GM19395 (cell line): ENCODE measurements at regions not wholly inside any gene's neighbourhood (a gene's known extent, or its start where the extent isn't known, plus 50 kb on each side); places are given as distances from the start of the nearest gene placed in this dataset.
A peak's percentile ranks its signal among the peaks of the same experiment; 100 is the strongest.
"Not testable (repeated sequence)": the region's sequence is repeated elsewhere in the genome, so short reads cannot be mapped to it uniquely, and the experiment has no call there.

Experiments used
- ATAC-seq: cut with Tn5 transposase; IDR thresholded peaks from one replicate; pipeline ENCODE4 v1.9.1; 2021; ENCODE audit warnings: mild to moderate bottlenecking, moderate library complexity; ENCODE audit not compliant: unreplicated experiment

DNA sequence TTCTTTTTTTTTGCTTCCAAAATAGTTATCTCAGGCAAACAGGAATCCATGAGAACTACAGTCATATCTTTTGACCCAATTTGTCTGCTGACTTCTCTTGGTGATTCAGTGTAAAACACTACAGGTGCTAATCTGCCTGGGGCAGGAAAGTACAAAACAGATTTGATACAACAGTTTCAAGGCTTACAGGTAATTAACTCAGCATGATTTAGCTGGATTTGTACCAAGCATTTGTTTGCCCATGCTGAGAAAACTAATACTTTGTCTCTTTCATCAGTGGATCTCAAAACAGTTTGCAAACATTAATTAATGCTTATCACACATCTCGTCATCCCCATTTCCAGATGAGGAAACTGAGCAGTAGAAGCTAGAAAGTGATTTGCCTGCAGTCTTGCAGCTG lies 312.5 kb upstream of the SEMA6A start:
- ATAC-seq: no peak

DNA sequence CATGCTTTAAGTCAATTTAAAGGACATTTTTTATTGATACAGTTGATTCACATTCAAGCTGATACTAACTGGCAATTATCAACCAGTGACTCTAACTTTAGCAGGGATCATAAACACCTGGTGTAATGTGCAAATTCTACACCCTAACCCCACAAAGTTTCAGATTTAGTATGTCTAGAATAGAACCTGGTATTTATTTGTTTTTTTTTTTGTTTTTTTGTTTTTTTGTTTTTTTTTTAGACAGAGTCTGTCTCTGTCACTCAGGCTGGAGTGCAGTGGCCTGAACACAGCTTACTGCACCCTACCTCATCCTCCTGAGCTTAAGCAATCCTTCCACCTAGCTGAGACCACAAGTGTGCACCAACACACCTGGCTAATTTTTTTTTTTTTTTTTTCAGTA lies 311.2 kb upstream of the SEMA6A start:
- peak; percentile 54 for ATAC-seq

DNA sequence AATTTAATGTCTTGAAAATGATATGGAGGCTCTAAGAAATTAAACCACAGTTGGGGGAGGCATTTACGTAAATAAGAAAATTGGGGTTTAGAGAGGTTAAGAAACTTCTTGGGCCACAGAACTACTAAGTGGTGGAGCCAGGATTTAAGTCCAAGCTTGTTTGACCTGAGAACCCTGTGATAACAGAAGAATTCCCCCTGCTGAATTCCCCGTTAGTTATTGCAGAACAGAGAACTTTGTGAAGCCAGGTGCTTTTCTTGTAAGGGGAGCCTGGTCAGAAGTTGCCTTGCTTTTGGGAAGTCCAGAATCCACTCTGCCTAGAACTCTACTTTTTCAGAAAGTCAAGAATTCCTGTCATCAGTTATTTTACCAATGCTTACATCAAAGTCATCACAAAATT lies 309.3 kb upstream of the SEMA6A start:
- ATAC-seq: no peak

DNA sequence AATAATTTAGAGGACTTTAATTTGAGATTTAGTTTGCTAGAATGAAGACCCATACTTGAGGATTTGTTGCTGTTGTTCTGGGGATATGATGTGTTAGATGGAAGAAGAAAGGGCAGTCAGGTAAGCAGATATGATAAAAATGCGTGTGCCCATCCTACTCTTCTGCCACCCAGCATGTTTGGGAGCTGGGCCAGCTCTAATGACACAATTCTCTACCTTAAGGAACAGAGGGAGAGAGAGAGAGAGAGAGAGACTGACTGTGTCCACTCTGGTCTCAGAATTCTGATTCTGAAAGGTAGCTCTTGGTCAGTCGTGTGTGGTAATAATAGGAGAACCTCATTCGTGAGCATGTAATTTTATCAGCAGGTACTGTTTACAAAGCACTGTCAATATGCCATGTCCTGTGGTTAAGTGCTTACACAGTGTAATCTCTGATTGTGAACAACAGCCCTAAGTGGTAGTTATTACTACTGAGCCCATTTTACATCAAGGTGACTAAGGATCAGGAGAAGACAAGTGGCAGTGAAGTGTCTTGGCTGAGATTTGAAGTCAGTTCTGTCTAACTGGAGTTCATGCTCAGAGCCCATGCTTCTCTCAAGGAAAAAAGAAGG lies 307.4 kb upstream of the SEMA6A start:
- no peak for ATAC-seq

DNA sequence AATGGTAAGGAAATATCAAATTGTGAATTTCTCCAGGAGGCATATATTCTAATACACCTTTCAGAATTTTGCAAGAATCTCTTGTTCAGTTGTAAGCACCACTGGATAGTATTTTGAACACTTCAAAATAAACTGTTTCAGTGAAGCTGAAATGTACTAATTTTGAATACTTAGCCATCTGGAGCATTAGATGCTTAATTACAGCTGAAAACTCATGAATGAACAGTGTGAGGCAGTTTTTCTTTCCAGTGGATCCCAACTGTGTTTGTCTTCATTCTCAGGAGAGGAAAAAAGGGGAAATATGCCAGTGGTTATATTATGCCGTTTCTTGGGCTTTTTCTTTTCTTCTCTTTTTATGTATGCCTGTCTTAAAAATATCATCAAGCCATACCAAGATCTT lies 306.0 kb upstream of the SEMA6A start:
- ATAC-seq: no peak

DNA sequence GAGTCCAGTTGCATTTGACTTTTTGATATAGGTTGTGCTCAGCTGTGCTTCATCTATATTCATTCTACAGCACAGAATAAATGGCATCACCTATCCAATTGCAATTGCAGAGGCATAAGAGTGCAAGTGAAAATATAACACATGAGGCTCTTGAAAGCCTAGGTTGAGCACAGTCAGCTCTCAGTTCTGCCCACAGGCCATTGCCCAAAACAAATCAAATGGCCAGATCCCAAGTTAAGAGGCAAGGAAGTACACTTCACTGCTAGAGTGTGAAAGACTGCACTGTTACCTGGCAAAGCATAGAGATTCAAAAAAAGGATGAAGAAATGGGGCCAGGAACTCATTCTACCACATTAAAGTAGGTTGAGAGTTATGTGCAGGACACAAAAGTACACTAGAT lies 305.5 kb upstream of the SEMA6A start:
- ATAC-seq: no peak

DNA sequence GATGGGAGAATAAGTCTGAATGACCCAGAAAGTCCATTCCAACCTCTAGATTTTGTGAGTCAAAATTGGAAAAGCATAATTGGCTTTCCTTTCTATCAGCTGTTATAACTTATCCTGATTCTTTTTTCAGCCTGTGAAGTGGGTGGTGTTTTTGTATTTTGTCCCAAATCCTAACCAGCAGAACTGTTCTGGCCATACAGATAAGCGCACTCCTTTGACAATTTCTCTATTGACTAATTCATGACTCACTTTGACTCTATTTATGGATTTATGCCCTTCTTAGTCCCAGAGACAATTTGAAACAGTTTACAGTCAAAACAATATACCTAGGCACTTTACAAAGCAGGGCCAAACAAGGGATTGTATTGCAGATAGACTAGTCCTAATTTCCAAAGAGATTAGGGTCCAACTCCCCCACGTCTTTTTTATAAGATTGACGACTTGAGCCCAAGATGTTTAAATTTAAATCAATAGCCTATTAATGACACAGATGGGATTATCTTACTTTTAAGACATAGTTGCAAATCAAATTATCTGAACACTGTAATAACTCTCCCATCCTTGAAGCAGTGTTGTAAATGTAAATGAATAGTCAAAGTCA lies 301.7 kb upstream of the SEMA6A start:
- no peak for ATAC-seq

DNA sequence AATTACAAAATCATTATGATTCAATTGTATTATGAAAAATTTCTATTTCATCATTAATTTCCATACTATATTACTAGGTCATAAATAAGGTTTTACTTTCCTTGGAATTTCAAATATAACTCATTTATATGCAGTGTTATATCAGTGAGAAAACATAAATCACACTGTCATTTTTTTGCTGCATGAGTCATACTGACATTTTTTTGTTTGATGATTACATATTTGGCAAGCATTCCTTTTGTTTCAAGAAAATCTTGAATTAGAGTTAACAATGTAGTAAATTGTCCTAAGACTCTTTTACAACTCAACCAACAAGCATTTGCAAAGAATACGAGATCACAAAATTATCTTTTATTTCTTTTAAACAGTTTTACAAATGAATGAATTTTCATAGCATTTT lies 298.4 kb upstream of the SEMA6A start:
- no peak for ATAC-seq

DNA sequence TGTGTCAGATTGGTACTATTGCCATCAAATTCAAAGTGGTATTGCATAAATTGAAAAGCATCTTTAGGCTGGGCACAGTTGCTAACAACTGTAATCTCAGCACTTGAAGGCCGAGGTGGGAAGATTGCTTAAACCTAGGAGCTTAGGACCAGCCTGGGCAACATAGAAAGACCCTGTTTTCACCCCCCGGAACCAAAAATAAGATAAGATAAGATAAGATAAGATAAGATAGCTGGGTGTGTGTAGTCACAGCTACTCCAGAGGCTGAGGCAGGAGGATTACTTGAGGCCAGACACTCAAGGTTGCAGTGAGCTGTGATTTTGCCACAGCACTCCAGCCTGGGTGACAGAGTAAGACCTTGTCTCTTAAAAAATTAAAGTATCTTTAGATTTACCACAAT lies 297.9 kb upstream of the SEMA6A start:
- ATAC-seq: no peak

DNA sequence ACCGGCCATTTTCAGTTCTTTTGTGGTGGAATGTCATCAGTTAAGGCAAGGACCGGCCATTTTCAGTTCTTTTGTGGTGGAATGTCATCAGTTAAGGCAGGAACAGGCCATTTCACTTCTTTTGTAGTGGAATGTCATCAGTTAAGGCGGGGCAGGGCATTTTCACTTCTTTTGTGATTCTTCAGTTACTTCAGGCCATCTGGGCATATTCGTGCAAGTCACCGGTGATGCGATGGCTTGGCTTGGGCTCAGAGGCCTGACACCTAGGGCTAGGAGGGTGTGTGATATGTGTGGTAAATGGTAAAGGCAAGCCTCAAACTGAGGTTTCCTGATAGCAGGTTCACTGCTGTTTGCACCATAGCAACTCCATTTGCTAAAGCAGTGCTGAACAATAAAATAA lies 293.2 kb upstream of the SEMA6A start:
- not testable (repeated sequence) for ATAC-seq

DNA sequence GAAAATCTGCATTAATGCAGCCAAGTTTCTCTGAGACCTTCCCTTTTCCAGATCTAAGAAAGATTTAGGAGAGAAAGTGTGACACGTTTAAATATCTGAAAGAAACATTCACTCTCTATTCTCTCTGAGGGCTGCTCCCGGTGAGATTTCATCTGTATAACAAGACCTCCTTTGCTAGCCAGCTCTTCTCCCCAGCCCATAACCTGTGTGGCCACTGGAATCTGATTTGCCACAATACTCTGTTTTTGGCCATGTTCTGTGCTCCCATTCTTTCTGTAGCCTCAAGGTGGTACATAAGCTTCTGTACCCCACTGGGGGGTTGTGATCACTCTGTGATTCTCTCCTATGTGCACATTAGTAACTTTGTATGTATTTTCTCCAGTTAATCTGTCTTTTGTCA lies 291.0 kb upstream of the SEMA6A start:
- ATAC-seq: no peak

DNA sequence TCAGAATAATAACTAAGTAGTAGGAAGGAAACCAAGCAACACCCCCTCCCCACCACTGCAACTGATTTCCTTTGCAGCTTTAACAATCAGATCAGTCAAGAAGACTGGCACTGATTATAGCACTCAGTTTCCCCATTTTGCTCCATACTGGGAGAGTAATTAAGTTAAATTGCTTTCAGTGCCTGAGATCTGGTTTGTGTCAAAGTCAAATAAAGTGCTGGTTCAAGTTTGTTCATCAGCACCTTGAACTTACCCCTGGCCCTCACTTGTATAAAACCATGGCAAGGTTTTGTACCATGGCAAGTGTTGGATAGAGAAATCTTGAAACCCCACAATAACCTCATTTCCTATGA lies 290.2 kb upstream of the SEMA6A start:
- ATAC-seq: no peak

DNA sequence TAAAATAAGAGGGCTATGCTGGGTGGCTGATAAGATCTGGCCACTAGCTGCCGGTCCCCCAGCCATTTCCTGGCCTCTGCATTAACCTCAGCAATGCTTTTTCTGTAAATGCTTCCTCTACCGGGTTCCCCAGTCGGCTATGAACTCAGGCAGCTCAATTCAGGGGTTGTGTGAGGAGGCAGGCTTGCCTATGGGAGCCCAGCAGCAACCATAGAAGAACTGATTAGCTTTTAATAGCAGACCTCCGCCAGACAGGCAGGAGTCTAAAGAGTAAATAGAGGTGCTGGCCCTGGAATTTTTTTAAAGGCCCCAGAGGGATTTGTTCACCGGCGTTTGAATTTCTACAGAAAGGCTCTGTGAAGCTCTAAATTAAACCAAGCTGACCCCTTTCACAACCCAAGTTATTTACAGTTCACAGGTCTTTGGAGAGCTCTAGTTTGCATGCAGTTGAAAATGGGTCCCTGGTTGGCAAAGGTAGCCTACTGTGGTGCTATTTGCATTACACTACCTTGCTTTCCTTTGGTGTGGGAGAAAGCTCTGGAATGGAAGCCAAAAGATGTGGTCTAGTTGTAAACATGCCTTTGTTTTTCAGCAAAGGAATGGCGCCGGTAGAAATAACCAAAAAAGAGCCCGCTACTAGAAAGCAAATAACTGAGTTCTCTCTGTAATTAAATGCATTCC lies 289.7 kb upstream of the SEMA6A start:
- ATAC-seq: no peak

DNA sequence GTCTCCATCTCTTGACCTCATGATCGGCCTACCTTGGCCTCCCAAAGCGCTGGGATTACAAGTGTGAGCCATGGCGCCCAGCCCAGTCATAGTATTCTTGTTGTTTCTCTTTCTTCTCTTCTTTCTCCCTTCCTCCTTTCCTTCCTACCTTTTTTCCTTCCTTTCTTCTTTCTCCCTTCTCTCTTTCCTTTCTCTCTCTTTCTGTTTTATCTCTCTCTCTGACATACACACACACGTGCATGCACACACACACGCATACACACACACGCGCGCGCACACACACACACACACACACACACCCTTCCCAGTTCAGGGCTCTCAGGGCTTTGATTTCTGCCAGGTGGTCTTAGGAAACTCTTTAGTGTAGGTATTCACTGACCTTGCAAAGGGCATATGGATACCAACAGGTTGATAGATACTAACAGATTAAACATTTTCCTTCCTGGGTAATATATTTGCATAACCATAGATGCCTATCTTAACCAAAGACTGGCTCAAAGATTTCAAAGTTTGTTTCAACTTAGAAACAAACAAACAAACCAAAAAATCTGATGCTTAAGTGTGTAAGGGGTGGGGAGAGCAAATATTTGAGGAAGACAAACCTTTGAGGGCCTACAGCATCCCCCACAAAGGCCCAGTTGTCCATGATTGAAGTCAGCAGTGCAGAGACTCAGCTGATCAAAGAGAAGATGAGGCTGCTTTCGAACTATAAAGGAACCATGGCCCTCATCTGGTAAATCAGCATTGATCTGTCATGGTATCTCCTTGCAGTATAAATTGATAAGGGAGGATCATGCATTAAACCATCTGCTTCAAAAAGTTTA lies 288.2 kb upstream of the SEMA6A start:
- no peak for ATAC-seq

DNA sequence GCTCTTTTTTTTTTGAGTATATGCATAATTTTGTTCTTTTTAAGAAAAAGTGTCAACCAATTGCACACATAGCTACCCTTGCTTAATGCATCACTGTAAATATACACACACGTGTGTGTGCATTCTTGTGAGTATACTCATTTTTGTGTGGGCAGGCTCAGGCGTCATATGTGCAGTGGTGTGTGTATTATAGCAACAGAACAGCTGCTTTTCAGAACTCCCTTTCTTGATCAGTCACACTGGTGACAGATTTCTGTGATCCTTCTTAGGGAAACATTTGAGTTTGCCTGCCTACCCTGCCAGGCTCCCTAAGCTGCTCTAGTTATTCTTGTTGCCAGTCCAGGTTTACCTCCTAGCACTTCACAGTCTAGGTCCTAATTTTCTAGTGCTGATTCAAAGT lies 287.0 kb upstream of the SEMA6A start:
- no peak for ATAC-seq

DNA sequence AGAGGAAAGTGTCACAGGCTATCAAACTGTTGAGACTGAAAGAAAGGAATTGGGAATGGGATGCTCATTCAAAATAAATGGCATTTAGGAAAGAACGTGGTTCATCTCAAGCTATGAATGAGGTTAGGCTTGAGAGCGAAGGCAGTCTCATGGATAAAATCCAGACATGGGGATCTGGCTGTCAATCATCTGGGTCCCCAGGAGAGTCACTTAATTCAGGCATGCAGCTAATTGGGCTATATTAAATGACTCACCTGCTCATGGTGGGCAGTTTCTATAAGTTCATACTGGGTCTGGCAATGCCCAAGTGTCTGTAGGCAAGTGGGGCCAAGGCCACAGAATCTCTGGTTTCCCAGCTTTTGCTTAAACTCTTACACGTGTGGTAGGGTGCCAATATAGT lies 286.5 kb upstream of the SEMA6A start:
- no peak for ATAC-seq

DNA sequence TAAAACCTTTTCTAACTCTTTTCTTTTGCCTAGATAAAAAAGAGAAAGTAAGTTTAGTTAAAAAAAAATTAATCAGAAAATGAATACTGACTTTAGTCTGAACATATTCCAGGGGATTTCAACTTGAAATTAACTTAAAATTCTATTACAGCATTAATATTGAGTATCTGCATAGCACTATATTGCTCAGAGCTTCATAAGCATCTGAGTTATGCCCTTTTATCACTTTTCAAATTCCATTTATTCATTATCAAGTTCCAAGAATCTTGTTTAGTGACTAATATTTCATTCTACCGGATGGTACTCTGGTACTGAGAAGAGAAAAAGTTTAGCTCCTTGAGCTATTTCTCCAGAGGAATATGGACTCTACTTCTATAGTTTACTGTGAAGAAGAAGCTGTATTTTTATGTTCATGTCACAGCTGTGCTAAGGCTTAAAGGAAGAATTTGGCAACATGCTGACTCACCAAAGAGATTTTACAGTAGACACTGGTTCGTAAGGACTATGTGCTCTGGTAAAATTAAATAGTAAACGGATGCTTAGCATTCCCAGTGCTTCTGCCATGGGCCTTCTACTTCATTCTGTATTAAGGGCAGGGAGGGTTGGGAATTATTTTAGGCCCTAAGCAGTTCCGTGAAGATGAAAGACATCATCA lies 285.2 kb upstream of the SEMA6A start:
- ATAC-seq: no peak

DNA sequence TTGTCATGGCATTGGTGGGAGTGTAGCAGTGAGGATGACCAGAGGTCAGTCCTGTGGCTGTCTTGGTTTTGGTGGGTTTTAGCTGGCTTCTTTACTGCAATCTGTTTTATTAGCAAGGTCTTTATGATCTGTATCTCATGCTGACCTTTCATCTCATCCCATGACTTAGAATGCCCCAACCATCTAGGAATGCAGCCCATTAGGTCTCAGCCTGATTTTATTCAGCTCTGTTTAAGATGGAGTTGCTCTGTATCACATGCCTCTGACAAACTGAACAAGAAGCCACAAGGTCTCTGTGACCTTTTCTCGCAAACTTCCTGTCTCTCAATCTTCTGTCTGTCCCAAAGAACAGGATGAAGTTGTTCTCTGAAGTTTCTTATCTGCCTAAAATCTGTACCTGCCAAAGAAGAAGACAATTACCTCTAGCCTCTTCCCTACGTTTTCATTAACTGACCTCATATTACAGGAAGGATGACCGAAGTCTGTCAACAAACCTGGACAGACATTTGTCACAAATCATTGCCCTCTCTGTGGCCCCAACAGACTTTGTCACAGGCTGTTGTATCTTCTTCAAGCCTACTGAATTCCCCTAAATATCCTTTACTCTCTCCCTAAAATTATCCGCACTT lies 284.2 kb upstream of the SEMA6A start:
- no peak for ATAC-seq

DNA sequence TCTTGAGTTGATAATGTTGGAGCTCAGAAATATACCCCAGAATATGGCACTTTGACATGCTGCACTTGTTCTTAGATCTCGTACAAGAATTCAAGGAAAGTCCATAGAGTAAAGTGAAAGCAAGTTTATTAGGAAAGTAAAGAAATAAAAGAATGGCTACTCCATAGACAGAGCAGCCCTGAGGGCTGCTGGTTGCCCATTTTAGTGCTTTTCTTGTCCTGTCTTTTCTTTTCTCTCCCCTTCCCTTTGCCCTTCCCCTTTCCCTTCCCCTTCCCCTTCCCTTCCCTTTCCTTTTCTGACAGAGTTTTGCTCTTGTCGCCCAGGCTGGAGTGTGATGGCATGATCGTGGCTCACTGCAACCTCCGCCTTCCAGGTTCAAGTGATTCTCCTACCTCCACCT lies 283.4 kb upstream of the SEMA6A start:
- ATAC-seq: not testable (repeated sequence)

DNA sequence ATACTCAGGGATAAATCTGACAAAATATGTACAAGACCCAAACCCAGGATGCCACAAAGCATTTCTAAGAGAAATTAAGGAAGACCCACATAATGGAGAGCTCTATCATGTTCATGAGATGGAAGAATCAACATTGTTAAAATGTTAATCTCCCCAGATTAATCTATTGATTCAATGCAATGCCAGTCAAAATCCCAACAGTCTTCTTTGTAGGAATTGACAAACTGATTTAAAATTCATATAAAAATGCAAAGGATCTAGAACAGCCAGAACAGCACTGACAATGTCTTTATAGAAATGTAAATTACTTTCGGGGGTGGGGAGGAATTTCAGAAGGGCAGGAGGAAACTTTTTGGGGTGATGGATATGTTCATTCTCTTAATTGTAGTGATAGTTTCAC lies 281.6 kb upstream of the SEMA6A start:
- no peak for ATAC-seq

DNA sequence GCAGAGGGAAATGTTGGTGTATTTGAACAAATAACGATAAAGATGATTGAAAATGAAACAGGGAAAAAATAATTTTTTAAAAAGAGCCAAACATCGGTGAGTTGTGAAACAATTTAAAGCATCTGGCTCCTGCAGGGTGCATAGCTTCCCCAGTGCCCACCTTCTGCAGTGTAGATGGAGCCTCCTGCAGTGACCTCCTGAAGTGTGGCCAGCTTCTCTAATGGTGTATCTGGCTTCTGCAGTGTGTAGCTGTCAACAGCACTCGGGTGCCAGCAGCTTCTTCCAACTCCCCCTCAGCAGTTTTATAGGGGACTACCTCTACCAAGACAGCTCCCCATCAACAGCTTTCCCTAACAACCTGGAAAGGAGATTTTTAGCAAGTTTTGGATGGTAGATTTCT lies 279.4 kb upstream of the SEMA6A start:
- no peak for ATAC-seq
